ENCODE measurements at regions not wholly inside any gene's neighbourhood (a gene's known extent, or its start where the extent isn't known, plus 50 kb on each side); places are given as distances from the start of the nearest gene placed in this dataset.

DNA sequence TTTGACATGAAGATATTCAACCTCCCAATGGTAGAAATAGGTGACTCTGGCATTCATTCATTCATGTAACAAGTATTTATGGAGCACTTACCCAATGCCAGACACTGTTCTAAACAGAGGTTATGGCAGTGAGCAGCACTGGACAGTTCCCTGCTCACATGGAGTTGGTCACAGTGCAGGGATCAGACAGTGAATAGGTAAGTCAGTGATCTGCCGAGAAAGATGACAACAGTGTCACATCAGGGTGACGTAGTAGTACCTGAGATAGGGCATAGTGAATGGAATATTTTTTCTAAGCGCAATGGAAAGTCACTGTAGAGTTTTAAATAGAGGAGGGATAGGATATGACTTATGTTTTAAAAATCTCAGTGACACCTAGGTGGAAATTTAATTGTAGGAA lies 791.4 kb upstream of the RBFOX1 start (continued):
- no peak for TF ChIP-seq EZH2phosphoT487 (IDR thresholded peaks at IDR 0.05; ENCODE audit: unreplicated experiment)
- no peak for TF ChIP-seq ZNF331 (CRISPR knock-in tag; IDR thresholded peaks at IDR 0.05; ENCODE audit: low read depth)
- TF ChIP-seq REST (IDR thresholded peaks at IDR 0.05; ENCODE audit: unreplicated experiment) = no peak
- no peak for TF ChIP-seq EZH2 (IDR thresholded peaks at IDR 0.05; ENCODE audit: low read depth, unreplicated experiment)
- no peak for TF ChIP-seq ZNF114 (CRISPR knock-in tag; IDR thresholded peaks at IDR 0.05)
- no peak for TF ChIP-seq POLR2AphosphoS5 (IDR thresholded peaks at IDR 0.05; ENCODE audit: low read depth)
- TF ChIP-seq NANOG (IDR thresholded peaks at IDR 0.05; ENCODE audit: borderline replicate concordance) = no peak
- TF ChIP-seq, protein P1, sequence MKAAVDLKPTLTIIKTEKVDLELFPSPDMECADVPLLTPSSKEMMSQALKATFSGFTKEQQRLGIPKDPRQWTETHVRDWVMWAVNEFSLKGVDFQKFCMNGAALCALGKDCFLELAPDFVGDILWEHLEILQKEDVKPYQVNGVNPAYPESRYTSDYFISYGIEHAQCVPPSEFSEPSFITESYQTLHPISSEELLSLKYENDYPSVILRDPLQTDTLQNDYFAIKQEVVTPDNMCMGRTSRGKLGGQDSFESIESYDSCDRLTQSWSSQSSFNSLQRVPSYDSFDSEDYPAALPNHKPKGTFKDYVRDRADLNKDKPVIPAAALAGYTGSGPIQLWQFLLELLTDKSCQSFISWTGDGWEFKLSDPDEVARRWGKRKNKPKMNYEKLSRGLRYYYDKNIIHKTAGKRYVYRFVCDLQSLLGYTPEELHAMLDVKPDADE (IDR thresholded peaks at IDR 0.05) = no peak
- TF ChIP-seq, protein P2, sequence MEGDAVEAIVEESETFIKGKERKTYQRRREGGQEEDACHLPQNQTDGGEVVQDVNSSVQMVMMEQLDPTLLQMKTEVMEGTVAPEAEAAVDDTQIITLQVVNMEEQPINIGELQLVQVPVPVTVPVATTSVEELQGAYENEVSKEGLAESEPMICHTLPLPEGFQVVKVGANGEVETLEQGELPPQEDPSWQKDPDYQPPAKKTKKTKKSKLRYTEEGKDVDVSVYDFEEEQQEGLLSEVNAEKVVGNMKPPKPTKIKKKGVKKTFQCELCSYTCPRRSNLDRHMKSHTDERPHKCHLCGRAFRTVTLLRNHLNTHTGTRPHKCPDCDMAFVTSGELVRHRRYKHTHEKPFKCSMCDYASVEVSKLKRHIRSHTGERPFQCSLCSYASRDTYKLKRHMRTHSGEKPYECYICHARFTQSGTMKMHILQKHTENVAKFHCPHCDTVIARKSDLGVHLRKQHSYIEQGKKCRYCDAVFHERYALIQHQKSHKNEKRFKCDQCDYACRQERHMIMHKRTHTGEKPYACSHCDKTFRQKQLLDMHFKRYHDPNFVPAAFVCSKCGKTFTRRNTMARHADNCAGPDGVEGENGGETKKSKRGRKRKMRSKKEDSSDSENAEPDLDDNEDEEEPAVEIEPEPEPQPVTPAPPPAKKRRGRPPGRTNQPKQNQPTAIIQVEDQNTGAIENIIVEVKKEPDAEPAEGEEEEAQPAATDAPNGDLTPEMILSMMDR (conservative IDR thresholded peaks at IDR 0.05; ENCODE audit: low read depth in 2 of 2) = no peak
- no peak for TF ChIP-seq CREB1 (CRISPR knock-in tag; IDR thresholded peaks at IDR 0.05; ENCODE audit: low read depth)
- TF ChIP-seq JUNB (IDR thresholded peaks at IDR 0.05; ENCODE audit: unreplicated experiment) = no peak

DNA sequence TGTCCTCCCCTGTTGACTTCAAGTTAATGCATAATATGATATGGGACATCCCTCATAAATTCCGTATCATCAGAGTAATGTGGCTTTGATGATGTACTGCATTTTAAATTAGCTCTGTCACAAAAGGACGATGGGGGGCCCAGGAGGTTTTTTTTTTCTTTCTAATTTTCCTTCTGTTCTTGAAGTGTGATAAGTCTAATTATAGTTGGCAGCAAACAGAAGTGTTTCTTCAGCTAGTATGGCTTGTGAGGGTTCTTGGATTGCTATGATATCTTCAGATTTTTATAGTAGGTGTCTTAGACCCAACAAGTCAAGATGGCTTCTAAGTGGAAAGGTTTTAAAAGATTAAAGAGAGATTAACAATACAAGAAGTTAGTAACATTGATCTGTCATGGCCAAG lies 796.2 kb upstream of the RBFOX1 start:
- no peak overlapping the region for H3K27ac ChIP-seq (ENCODE audit: low read depth)
- no peaks in the 10 kb centered on the region for H3K27me3 ChIP-seq (ENCODE audit: insufficient read depth)
- H3K4me1 ChIP-seq (ENCODE audit: insufficient read depth) = no peaks in the 10 kb centered on the region
- Mint-ChIP-seq H3K27ac (no peak overlapping the region), H3K27me3 (ENCODE audit: insufficient read depth, low read depth, poor library complexity) (no peaks in the 10 kb centered on the region), H3K4me3 (no peak overlapping the region), H3K4me1 (peaks cover 6% of the 10 kb centered on the region; the same call in 2 of the 3 replicates), H3K36me3 (ENCODE audit: low read depth) (no peaks in the 10 kb centered on the region), H3K9me3 (no peaks in the 10 kb centered on the region; the same call in 2 of the 3 replicates)
- no peak overlapping the region for H3K4me3 ChIP-seq
- no peaks in the 10 kb centered on the region for H3F3A ChIP-seq (replicated peaks; ENCODE audit: low read depth)
- H2AFZ ChIP-seq = no peak overlapping the region
- H4K20me1 ChIP-seq (replicated peaks; ENCODE audit: insufficient read depth) = no peaks in the 10 kb centered on the region
- DNase-seq (ENCODE audit: low spot score) (no peak), ATAC-seq (no peak)
- H3K9me2 ChIP-seq (ENCODE audit: insufficient read depth) = no peaks in the 10 kb centered on the region
- H3K36me3 ChIP-seq (ENCODE audit: insufficient read depth) = no peaks in the 10 kb centered on the region
- no peaks in the 10 kb centered on the region for H3K79me2 ChIP-seq (replicated peaks; ENCODE audit: insufficient read depth)
- H3K4me2 ChIP-seq = no peak overlapping the region
- TF ChIP-seq NANOG (IDR thresholded peaks at IDR 0.05; ENCODE audit: borderline replicate concordance) (no peak), CREB1 (CRISPR knock-in tag; IDR thresholded peaks at IDR 0.05; ENCODE audit: low read depth) (no peak), POLR2AphosphoS5 (IDR thresholded peaks at IDR 0.05; ENCODE audit: low read depth) (no peak), STAT1 (IDR thresholded peaks at IDR 0.05; ENCODE audit: unreplicated experiment) (no peak)
- TF ChIP-seq, protein P2 (conservative IDR thresholded peaks at IDR 0.05; ENCODE audit: low read depth in 2 of 2) = no peak
